ENCODE measurements at regions not wholly inside any gene's neighbourhood (a gene's known extent, or its start where the extent isn't known, plus 50 kb on each side); places are given as distances from the start of the nearest gene placed in this dataset.

DNA sequence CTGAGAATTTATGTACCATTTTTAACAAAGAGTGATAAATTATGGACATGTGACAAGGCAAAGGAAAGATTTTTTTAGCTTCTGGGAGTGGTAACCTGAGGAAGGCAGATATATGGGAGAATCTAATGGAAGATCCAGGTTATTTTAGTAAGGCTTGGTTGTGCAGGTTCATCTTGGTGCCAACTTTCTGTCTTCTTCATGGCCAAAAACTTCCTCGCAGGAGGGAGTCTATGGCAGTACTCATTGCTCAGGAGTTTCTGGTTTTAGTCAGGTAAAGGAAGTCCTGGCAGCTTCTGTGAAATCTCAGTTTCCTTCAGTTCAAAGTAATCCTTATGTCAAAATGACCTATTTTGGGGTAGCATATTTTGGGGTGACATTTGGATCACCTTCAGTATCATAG, 248.3 kb upstream of the KCNN2 start:
- H3K27ac ChIP-seq = no peak overlapping the region
- TF ChIP-seq CTCF (IDR thresholded peaks at IDR 0.05) (no peak), ZFX (IDR thresholded peaks at IDR 0.05; ENCODE audit: borderline replicate concordance) (no peak)

GRCh38 chr5:114116981-114117380, 244.9 kb upstream of the KCNN2 start:
- TF ChIP-seq ZFX (IDR thresholded peaks at IDR 0.05; ENCODE audit: borderline replicate concordance) = no peak
- no peak for TF ChIP-seq CTCF (IDR thresholded peaks at IDR 0.05)
- H3K27ac ChIP-seq = no peak overlapping the region

GRCh38 chr5:114118511-114118910, 243.4 kb upstream of the KCNN2 start:
- no peak overlapping the region for H3K27ac ChIP-seq
- TF ChIP-seq CTCF (IDR thresholded peaks at IDR 0.05) = no peak

GRCh38 chr5:114120166-114120565, 241.7 kb upstream of the KCNN2 start:
- TF ChIP-seq CTCF (IDR thresholded peaks at IDR 0.05) = no peak
- TF ChIP-seq ZFX (IDR thresholded peaks at IDR 0.05; ENCODE audit: borderline replicate concordance) = no peak
- no peak overlapping the region for H3K27ac ChIP-seq

DNA sequence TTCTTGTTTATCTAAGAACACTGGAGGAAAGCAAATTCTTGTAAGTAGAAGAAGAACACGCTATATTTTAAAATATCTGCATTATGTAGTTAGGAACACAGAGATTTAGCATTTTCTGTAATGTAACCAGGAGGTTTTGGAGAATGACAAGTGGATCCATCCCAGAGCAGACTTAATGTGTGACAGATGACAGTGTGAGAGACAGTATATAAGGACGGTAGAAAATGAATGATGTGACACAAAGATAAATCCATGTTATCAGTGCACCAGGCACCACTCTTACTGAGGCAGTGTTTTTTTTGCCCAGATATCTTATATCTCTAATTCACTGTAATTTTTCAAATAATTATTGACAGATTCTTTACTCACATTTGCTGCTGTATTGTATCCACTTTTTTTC, 239.0 kb upstream of the KCNN2 start:
- no peak overlapping the region for H3K27ac ChIP-seq
- no peak for TF ChIP-seq ZFX (IDR thresholded peaks at IDR 0.05; ENCODE audit: borderline replicate concordance)
- no peak for TF ChIP-seq CTCF (IDR thresholded peaks at IDR 0.05)

DNA sequence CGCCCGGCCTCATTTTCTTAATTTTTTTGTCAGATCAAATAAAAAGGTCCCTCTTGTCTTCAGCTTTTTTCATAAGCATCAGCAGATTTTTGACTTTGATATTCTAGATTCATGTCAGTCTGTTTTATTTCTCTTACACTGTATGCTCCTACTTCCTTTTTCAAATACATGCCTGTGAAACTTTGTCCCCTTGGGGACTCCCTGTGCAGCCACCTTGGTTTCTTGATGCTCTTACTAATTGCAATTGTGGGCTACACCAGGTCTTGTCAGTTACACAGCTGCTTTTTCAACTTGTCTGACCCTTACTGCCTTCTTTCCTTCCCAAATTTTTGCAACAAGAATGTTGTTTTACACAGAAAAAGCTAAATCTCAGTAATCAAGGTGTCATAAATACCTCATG, 238.2 kb upstream of the KCNN2 start:
- TF ChIP-seq ZFX (IDR thresholded peaks at IDR 0.05; ENCODE audit: borderline replicate concordance) (no peak), CTCF (IDR thresholded peaks at IDR 0.05) (no peak)
- no peak overlapping the region for H3K27ac ChIP-seq

DNA sequence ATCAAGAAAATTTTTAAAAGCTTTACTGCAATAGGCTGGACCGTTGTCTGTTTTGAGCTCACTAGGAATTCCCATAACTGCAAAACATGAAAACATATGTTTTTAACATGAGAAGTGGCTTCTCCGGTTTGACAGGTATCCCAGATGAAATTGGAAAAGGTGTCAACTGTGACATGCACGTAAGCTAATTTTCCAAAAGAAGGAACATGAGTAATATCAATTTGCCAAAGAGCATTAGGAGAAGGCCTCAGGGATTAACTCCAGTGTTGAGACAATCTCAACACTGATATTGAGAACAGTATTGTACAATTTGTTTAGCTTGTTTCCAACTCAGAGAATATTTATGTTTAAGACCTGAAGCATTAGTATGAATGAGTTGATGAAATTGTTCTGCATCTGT, 215.5 kb upstream of the KCNN2 start:
- TF ChIP-seq ZFX (IDR thresholded peaks at IDR 0.05; ENCODE audit: borderline replicate concordance) (no peak), CTCF (IDR thresholded peaks at IDR 0.05) (no peak)
- no peak overlapping the region for H3K27ac ChIP-seq
